Liver (tissue), 7 donors: ENCODE measurements at regions not wholly inside any gene's neighbourhood (a gene's known extent, or its start where the extent isn't known, plus 50 kb on each side); places are given as distances from the start of the nearest gene placed in this dataset.

Experiments used
- DNase-seq: peaks from one replicate; pipeline ENCODE4 v3.0.0-alpha.2; 2017; ENCODE audit warnings: low spot score
- H3K27ac ChIP-seq, 2 donors: one replicate each; pipeline ENCODE4 v1.7.0; 2013; ENCODE audit warnings: inconsistent platforms in 2 of 2, low read length in 2 of 2, control low read depth in 1 of 2, low read depth in 1 of 2, mild to moderate bottlenecking in 1 of 2
- H3K27me3 ChIP-seq, 4 donors: one replicate each; pipeline versions ENCODE4 v1.6.1 to v1.7.0; 2013; ENCODE audit warnings: low read length in 3 of 4, inconsistent platforms in 1 of 4, mild to moderate bottlenecking in 1 of 4, moderate library complexity in 1 of 4; ENCODE audit not compliant: control insufficient read depth in 4 of 4, insufficient read depth in 4 of 4
- H3K36me3 ChIP-seq, 4 donors: one replicate each; pipeline versions ENCODE4 v1.6.1 to v1.7.0; 2013; ENCODE audit warnings: low read length in 3 of 4, mild to moderate bottlenecking in 3 of 4, low read depth in 1 of 4, moderate library complexity in 1 of 4; ENCODE audit not compliant: control insufficient read depth in 4 of 4, insufficient read depth in 3 of 4
- H3K4me1 ChIP-seq, 4 donors: one replicate each; pipeline versions ENCODE4 v1.6.1 to v1.7.0; 2013; ENCODE audit warnings: low read length in 3 of 4, mild to moderate bottlenecking in 3 of 4, moderate library complexity in 1 of 4; ENCODE audit not compliant: control insufficient read depth in 4 of 4, insufficient read depth in 4 of 4
- H3K4me3 ChIP-seq, 3 donors: one replicate each; pipeline versions ENCODE4 v1.6.1 to v1.7.0; 2013; ENCODE audit warnings: low read length in 3 of 3, control low read depth in 1 of 3, low read depth in 1 of 3, mild to moderate bottlenecking in 1 of 3
- H3K9ac ChIP-seq, 2 donors: one replicate each; pipeline ENCODE4 v1.7.0; 2013; ENCODE audit warnings: low read length in 2 of 2, mild to moderate bottlenecking in 2 of 2, moderate library complexity in 2 of 2, control low read depth in 1 of 2, low read depth in 1 of 2
- H3K9me3 ChIP-seq, 4 donors: one replicate each; pipeline versions ENCODE4 v1.6.1 to v1.7.0; 2013; ENCODE audit warnings: low read length in 3 of 4; ENCODE audit not compliant: control insufficient read depth in 4 of 4
- FOXA2 ChIP-seq: IDR thresholded peaks from 2 replicates; pipeline ENCODE4 v1.6.1; 2016; ENCODE audit warnings: antibody characterized with exemption
- HNF4G ChIP-seq: IDR thresholded peaks from 2 replicates; pipeline ENCODE4 v1.6.1; 2016; ENCODE audit warnings: antibody characterized with exemption
- NR2F2 ChIP-seq: IDR thresholded peaks from 2 replicates; pipeline ENCODE4 v1.6.1; 2016; ENCODE audit warnings: antibody characterized with exemption
- RAD21 ChIP-seq, 2 donors: IDR thresholded peaks; 2 replicates each; pipeline ENCODE4 v1.6.1; 2016; ENCODE audit warnings: antibody characterized with exemption in 2 of 2, mild to moderate bottlenecking in 2 of 2
- SP1 ChIP-seq: IDR thresholded peaks from 2 replicates; pipeline ENCODE4 v1.6.1; 2018; ENCODE audit warnings: antibody characterized with exemption, mild to moderate bottlenecking
- TAF1 ChIP-seq: conservative IDR thresholded peaks from 2 replicates; pipeline ENCODE4 v1.6.1; 2016; ENCODE audit warnings: antibody characterized with exemption, mild to moderate bottlenecking
- WGBS: extraction: QIAGEN DNeasy Blood & Tissue Kit; methylation state at CpG from one replicate; pipeline ENCODE4 v1.1.7; 2013; 5-methylcytosine and 5-hydroxymethylcytosine counted together
- TF ChIP-seq, protein P1 (sequence below): IDR thresholded peaks from 2 replicates; pipeline ENCODE4 v1.6.1; 2016; ENCODE audit warnings: antibody characterized with exemption
- donor health status: healthy.
- donor health status: healthy.
- donor health status: healthy.
- donor health status: healthy.

GRCh38 chr9:110148384-110148783, 59.6 kb downstream of the C9orf152 start:
- WGBS: 69% methylated on average over 7 of the region's 7 CpGs
- Histone ChIP-seq H3K4me1 (peaks cover 0 to 28% (median 16%) of the 10 kb centered on the region in 4 donors), H3K27ac (no peak overlapping the region), H3K36me3 (peaks cover 0 to 1% (median 0%) of the 10 kb centered on the region in 4 donors), H3K4me3 (no peak overlapping the region), H3K27me3 (no peaks in the 10 kb centered on the region), H3K9me3 (no peaks in the 10 kb centered on the region), H3K9ac (no peak overlapping the region)
- no peak for TF ChIP-seq TAF1
- peak in 1 of 2 donors; percentile 25 for TF ChIP-seq RAD21 (IDR thresholded peaks at IDR 0.05)
- no peak for DNase-seq

GRCh38 chr9:110148891-110149290, 59.1 kb downstream of the C9orf152 start:
- Histone ChIP-seq H3K9ac (no peak overlapping the region), H3K9me3 (no peaks in the 10 kb centered on the region), H3K4me3 (no peak overlapping the region), H3K36me3 (peaks cover 0 to 1% (median 0%) of the 10 kb centered on the region in 4 donors), H3K27ac (no peak overlapping the region), H3K27me3 (no peaks in the 10 kb centered on the region), H3K4me1 (peaks cover 0 to 23% (median 12%) of the 10 kb centered on the region in 4 donors)
- no peak for DNase-seq
- 75% methylated on average over 4 of the region's 4 CpGs for WGBS
- TF ChIP-seq SP1 (no peak), NR2F2 (no peak), FOXA2 (no peak), HNF4G (no peak), RAD21 (IDR thresholded peaks at IDR 0.05) (no peak)
- TF ChIP-seq, protein P1, sequence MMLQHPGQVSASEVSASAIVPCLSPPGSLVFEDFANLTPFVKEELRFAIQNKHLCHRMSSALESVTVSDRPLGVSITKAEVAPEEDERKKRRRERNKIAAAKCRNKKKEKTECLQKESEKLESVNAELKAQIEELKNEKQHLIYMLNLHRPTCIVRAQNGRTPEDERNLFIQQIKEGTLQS: no peak
